DND-41 (cell line): ENCODE measurements at regions not wholly inside any gene's neighbourhood (a gene's known extent, or its start where the extent isn't known, plus 50 kb on each side); places are given as distances from the start of the nearest gene placed in this dataset.

ENCODE experiments used
- CTCF ChIP-seq: IDR thresholded peaks from 2 replicates; pipeline ENCODE4 v1.5.1; 2012; ENCODE audit warnings: borderline replicate concordance, low read length, moderate library complexity, mild to moderate bottlenecking; ENCODE audit not compliant: poor library complexity, severe bottlenecking; ENCODE audit errors: extremely low read depth
- EZH2 ChIP-seq: IDR thresholded peaks from 3 replicates; pipeline ENCODE4 v1.6.1; 2012; ENCODE audit warnings: borderline replicate concordance, low read depth, mild to moderate bottlenecking, moderate library complexity, low read length, inconsistent platforms; ENCODE audit not compliant: severe bottlenecking

GRCh38 chr16:8474587-8474986, 115.7 kb downstream of the TMEM114 start:
- TF ChIP-seq CTCF (no peak), EZH2 (no peak)
